Liver (tissue), 8 donors: ENCODE measurements at regions not wholly inside any gene's neighbourhood (a gene's known extent, or its start where the extent isn't known, plus 50 kb on each side); places are given as distances from the start of the nearest gene placed in this dataset.
A peak's percentile ranks its signal among the peaks of the same experiment; 100 is the strongest.

Experiments
- DNase-seq: peaks from one replicate; pipeline ENCODE4 v3.0.0-alpha.2; 2017; ENCODE audit warnings: low spot score
- H3K27ac ChIP-seq, 2 donors: one replicate each; pipeline ENCODE4 v1.7.0; 2013; ENCODE audit warnings: inconsistent platforms in 2 of 2, low read length in 2 of 2, control low read depth in 1 of 2, low read depth in 1 of 2, mild to moderate bottlenecking in 1 of 2
- H3K27me3 ChIP-seq, 4 donors: one replicate each; pipeline versions ENCODE4 v1.6.1 to v1.7.0; 2013; ENCODE audit warnings: low read length in 3 of 4, inconsistent platforms in 1 of 4, mild to moderate bottlenecking in 1 of 4, moderate library complexity in 1 of 4; ENCODE audit not compliant: control insufficient read depth in 4 of 4, insufficient read depth in 4 of 4
- H3K36me3 ChIP-seq, 4 donors: one replicate each; pipeline versions ENCODE4 v1.6.1 to v1.7.0; 2013; ENCODE audit warnings: low read length in 3 of 4, mild to moderate bottlenecking in 3 of 4, low read depth in 1 of 4, moderate library complexity in 1 of 4; ENCODE audit not compliant: control insufficient read depth in 4 of 4, insufficient read depth in 3 of 4
- H3K4me1 ChIP-seq, 4 donors: one replicate each; pipeline versions ENCODE4 v1.6.1 to v1.7.0; 2013; ENCODE audit warnings: low read length in 3 of 4, mild to moderate bottlenecking in 3 of 4, moderate library complexity in 1 of 4; ENCODE audit not compliant: control insufficient read depth in 4 of 4, insufficient read depth in 4 of 4
- H3K4me3 ChIP-seq, 3 donors: one replicate each; pipeline versions ENCODE4 v1.6.1 to v1.7.0; 2013; ENCODE audit warnings: low read length in 3 of 3, control low read depth in 1 of 3, low read depth in 1 of 3, mild to moderate bottlenecking in 1 of 3
- H3K9ac ChIP-seq, 2 donors: one replicate each; pipeline ENCODE4 v1.7.0; 2013; ENCODE audit warnings: low read length in 2 of 2, mild to moderate bottlenecking in 2 of 2, moderate library complexity in 2 of 2, control low read depth in 1 of 2, low read depth in 1 of 2
- H3K9me3 ChIP-seq, 4 donors: one replicate each; pipeline versions ENCODE4 v1.6.1 to v1.7.0; 2013; ENCODE audit warnings: low read length in 3 of 4; ENCODE audit not compliant: control insufficient read depth in 4 of 4
- EGR1 ChIP-seq, 2 donors: IDR thresholded peaks; 2 replicates each; pipeline ENCODE4 v1.6.1; 2016 to 2018; ENCODE audit warnings: antibody characterized with exemption in 2 of 2, low read depth in 2 of 2
- FOXA1 ChIP-seq: IDR thresholded peaks from 2 replicates; pipeline ENCODE4 v1.6.1; 2016; ENCODE audit warnings: antibody characterized with exemption
- FOXA2 ChIP-seq: IDR thresholded peaks from 2 replicates; pipeline ENCODE4 v1.6.1; 2016; ENCODE audit warnings: antibody characterized with exemption
- GABPA ChIP-seq, 2 donors: IDR thresholded peaks in 1 of 2; conservative IDR thresholded peaks in 1 of 2; 2 replicates each; pipeline ENCODE4 v1.6.1; 2016; ENCODE audit warnings: antibody characterized with exemption in 2 of 2, mild to moderate bottlenecking in 1 of 2, moderate library complexity in 1 of 2
- HNF4A ChIP-seq, 2 donors: conservative IDR thresholded peaks; 2 replicates each; pipeline ENCODE4 v1.6.1; 2016; ENCODE audit warnings: antibody characterized with exemption in 2 of 2, mild to moderate bottlenecking in 2 of 2
- HNF4G ChIP-seq: IDR thresholded peaks from 2 replicates; pipeline ENCODE4 v1.6.1; 2016; ENCODE audit warnings: antibody characterized with exemption
- JUND ChIP-seq, 2 donors: IDR thresholded peaks; 2 replicates each; pipeline ENCODE4 v1.6.1; 2016; ENCODE audit warnings: antibody characterized with exemption in 2 of 2
- NR2F2 ChIP-seq: IDR thresholded peaks from 2 replicates; pipeline ENCODE4 v1.6.1; 2016; ENCODE audit warnings: antibody characterized with exemption
- TAF1 ChIP-seq: conservative IDR thresholded peaks from 2 replicates; pipeline ENCODE4 v1.6.1; 2016; ENCODE audit warnings: antibody characterized with exemption, mild to moderate bottlenecking
- YY1 ChIP-seq: IDR thresholded peaks from 2 replicates; pipeline ENCODE4 v1.6.1; 2016; ENCODE audit warnings: antibody characterized with exemption, mild to moderate bottlenecking
- WGBS: extraction: QIAGEN DNeasy Blood & Tissue Kit; methylation state at CpG from one replicate; pipeline ENCODE4 v1.1.7; 2013; 5-methylcytosine and 5-hydroxymethylcytosine counted together
- TF ChIP-seq, protein P1 (sequence below): IDR thresholded peaks from 2 replicates; pipeline ENCODE4 v1.6.1; 2016; ENCODE audit warnings: antibody characterized with exemption
- TF ChIP-seq, protein P2 (sequence below): IDR thresholded peaks from 2 replicates; pipeline ENCODE4 v1.6.1; 2016; ENCODE audit warnings: antibody characterized with exemption
- TF ChIP-seq, protein P3 (sequence below): fragments of 150-350 bp; IDR thresholded peaks from 2 replicates; pipeline ENCODE4 v1.5.1; 2017; ENCODE audit warnings: improper control_type of control experiment, low read depth, low read length; ENCODE audit not compliant: missing input control
- TF ChIP-seq, protein P4 (sequence below): IDR thresholded peaks from 2 replicates; pipeline ENCODE4 v1.6.1; 2016; ENCODE audit warnings: antibody characterized with exemption, mild to moderate bottlenecking
- TF ChIP-seq, protein P5 (sequence below): IDR thresholded peaks from 2 replicates; pipeline ENCODE4 v1.6.1; 2016; ENCODE audit warnings: antibody characterized with exemption
- donor health status: healthy.
- donor health status: healthy.
- donor health status: healthy.
- donor health status: healthy.
- donor health status: healthy.

DNA sequence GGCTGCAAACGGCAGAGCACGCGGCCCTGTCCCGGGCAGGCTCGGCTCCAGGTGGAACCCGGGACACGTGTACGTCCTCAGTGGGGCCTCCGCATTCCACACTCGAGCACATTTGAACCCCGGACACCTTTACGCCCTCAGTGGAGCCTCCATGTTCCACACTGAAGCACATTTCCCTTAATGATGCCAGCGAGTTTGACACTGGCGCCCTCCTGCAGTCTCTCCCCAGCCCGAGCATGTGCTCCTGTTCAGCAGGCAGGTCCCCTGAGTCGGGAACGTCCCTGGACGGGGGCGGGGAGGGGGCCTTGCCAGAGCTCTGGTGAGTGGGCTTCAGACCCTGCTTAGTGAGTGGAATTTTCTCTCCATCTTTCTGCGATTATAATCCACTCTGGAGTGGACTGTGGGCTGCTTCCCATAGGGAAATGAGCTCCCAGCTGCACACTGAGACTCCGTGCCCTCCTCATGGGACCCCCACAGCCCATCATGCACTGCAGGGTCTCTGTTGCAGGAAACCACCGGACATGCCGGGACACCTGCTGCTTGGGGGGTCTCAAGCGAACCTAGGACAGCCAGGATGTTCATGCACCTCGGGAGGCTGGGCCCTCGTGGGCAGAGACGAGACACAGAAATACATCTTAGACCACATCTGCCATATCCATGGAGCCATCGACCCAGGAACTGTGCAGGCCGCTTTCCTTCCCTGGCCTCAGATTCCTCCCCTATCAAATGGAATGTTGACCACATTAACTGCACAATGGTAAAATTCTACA is 70.3 kb upstream of the SNTG2 start:
- Histone ChIP-seq H3K36me3 (no peaks in the 10 kb centered on the region), H3K27me3 (peaks cover 0 to 11% (median 0%) of the 10 kb centered on the region in 4 donors), H3K9me3 (no peaks in the 10 kb centered on the region), H3K9ac (no peak overlapping the region), H3K27ac (no peak overlapping the region), H3K4me3 (no peak overlapping the region), H3K4me1 (no peaks in the 10 kb centered on the region)
- peak; percentile 23 for DNase-seq
- TF ChIP-seq EGR1 (IDR thresholded peaks at IDR 0.05; ENCODE audit: low read depth in 2 of 2) (no peak), TAF1 (no peak), JUND (IDR thresholded peaks at IDR 0.05) (no peak), FOXA1 (no peak), HNF4G (no peak), FOXA2 (no peak), GABPA (IDR thresholded peaks at IDR 0.05 in 1 of 2, conservative IDR thresholded peaks at IDR 0.05 in 1 of 2) (no peak), HNF4A (conservative IDR thresholded peaks at IDR 0.05) (no peak), YY1 (no peak)
- TF ChIP-seq, protein P1, sequence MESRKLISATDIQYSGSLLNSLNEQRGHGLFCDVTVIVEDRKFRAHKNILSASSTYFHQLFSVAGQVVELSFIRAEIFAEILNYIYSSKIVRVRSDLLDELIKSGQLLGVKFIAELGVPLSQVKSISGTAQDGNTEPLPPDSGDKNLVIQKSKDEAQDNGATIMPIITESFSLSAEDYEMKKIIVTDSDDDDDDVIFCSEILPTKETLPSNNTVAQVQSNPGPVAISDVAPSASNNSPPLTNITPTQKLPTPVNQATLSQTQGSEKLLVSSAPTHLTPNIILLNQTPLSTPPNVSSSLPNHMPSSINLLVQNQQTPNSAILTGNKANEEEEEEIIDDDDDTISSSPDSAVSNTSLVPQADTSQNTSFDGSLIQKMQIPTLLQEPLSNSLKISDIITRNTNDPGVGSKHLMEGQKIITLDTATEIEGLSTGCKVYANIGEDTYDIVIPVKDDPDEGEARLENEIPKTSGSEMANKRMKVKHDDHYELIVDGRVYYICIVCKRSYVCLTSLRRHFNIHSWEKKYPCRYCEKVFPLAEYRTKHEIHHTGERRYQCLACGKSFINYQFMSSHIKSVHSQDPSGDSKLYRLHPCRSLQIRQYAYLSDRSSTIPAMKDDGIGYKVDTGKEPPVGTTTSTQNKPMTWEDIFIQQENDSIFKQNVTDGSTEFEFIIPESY = no peak
- TF ChIP-seq, protein P2, sequence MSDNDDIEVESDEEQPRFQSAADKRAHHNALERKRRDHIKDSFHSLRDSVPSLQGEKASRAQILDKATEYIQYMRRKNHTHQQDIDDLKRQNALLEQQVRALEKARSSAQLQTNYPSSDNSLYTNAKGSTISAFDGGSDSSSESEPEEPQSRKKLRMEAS = no peak
- TF ChIP-seq, protein P3, sequence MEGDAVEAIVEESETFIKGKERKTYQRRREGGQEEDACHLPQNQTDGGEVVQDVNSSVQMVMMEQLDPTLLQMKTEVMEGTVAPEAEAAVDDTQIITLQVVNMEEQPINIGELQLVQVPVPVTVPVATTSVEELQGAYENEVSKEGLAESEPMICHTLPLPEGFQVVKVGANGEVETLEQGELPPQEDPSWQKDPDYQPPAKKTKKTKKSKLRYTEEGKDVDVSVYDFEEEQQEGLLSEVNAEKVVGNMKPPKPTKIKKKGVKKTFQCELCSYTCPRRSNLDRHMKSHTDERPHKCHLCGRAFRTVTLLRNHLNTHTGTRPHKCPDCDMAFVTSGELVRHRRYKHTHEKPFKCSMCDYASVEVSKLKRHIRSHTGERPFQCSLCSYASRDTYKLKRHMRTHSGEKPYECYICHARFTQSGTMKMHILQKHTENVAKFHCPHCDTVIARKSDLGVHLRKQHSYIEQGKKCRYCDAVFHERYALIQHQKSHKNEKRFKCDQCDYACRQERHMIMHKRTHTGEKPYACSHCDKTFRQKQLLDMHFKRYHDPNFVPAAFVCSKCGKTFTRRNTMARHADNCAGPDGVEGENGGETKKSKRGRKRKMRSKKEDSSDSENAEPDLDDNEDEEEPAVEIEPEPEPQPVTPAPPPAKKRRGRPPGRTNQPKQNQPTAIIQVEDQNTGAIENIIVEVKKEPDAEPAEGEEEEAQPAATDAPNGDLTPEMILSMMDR = no peak
- TF ChIP-seq, protein P4, sequence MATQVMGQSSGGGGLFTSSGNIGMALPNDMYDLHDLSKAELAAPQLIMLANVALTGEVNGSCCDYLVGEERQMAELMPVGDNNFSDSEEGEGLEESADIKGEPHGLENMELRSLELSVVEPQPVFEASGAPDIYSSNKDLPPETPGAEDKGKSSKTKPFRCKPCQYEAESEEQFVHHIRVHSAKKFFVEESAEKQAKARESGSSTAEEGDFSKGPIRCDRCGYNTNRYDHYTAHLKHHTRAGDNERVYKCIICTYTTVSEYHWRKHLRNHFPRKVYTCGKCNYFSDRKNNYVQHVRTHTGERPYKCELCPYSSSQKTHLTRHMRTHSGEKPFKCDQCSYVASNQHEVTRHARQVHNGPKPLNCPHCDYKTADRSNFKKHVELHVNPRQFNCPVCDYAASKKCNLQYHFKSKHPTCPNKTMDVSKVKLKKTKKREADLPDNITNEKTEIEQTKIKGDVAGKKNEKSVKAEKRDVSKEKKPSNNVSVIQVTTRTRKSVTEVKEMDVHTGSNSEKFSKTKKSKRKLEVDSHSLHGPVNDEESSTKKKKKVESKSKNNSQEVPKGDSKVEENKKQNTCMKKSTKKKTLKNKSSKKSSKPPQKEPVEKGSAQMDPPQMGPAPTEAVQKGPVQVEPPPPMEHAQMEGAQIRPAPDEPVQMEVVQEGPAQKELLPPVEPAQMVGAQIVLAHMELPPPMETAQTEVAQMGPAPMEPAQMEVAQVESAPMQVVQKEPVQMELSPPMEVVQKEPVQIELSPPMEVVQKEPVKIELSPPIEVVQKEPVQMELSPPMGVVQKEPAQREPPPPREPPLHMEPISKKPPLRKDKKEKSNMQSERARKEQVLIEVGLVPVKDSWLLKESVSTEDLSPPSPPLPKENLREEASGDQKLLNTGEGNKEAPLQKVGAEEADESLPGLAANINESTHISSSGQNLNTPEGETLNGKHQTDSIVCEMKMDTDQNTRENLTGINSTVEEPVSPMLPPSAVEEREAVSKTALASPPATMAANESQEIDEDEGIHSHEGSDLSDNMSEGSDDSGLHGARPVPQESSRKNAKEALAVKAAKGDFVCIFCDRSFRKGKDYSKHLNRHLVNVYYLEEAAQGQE = no peak
- 83% methylated on average over 29 of the region's 29 CpGs for WGBS

DNA sequence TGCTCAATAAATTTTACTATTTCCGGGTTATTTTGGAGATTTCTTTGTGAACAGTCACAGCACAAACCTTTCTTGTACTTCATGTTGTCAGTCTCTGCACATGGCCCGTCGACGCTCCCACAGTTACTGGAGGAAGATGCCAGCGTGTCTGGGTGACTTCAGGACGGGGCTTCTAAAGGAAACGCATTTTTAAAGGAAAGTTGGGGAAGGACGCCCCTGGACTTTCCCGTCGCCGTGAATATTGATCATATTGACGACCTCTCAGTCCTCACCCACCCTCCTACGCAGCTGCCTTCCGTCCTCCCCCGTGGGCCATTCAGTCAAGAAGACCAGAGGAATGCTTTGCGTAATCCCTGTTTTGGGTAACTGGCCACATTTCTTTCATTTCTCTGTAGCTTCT is 71.1 kb upstream of the SNTG2 start:
- DNase-seq = peak; percentile 23
- TF ChIP-seq, protein P5, sequence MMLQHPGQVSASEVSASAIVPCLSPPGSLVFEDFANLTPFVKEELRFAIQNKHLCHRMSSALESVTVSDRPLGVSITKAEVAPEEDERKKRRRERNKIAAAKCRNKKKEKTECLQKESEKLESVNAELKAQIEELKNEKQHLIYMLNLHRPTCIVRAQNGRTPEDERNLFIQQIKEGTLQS = no peak
- TF ChIP-seq TAF1 = no peak
- no peak for TF ChIP-seq NR2F2
- TF ChIP-seq, protein P4 = no peak
- TF ChIP-seq, protein P1 = no peak
- Histone ChIP-seq H3K36me3 (no peaks in the 10 kb centered on the region), H3K9ac (no peak overlapping the region), H3K4me3 (no peak overlapping the region), H3K27me3 (peaks cover 0 to 11% (median 0%) of the 10 kb centered on the region in 4 donors), H3K27ac (no peak overlapping the region), H3K9me3 (no peaks in the 10 kb centered on the region), H3K4me1 (no peaks in the 10 kb centered on the region)
- 83% methylated on average over 16 of the region's 16 CpGs for WGBS
